OCI-LY3 (cell line): ENCODE measurements at regions not wholly inside any gene's neighbourhood (a gene's known extent, or its start where the extent isn't known, plus 50 kb on each side); places are given as distances from the start of the nearest gene placed in this dataset.

Experiments used
- EZH2phosphoT487 ChIP-seq: fragments of 200-600 bp; shearing (Covaris generic); IDR thresholded peaks from 2 replicates; pipeline ENCODE4 v1.6.1; 2018; ENCODE audit warnings: antibody characterized with exemption, mixed run types, low read depth
- TF ChIP-seq, protein P1 (sequence below): fragments of 200-600, 300-600 bp; sonication (generic); IDR thresholded peaks from 2 replicates; pipeline ENCODE4 v1.5.1; 2014; ENCODE audit warnings: antibody characterized with exemption, low read length, low read depth

DNA sequence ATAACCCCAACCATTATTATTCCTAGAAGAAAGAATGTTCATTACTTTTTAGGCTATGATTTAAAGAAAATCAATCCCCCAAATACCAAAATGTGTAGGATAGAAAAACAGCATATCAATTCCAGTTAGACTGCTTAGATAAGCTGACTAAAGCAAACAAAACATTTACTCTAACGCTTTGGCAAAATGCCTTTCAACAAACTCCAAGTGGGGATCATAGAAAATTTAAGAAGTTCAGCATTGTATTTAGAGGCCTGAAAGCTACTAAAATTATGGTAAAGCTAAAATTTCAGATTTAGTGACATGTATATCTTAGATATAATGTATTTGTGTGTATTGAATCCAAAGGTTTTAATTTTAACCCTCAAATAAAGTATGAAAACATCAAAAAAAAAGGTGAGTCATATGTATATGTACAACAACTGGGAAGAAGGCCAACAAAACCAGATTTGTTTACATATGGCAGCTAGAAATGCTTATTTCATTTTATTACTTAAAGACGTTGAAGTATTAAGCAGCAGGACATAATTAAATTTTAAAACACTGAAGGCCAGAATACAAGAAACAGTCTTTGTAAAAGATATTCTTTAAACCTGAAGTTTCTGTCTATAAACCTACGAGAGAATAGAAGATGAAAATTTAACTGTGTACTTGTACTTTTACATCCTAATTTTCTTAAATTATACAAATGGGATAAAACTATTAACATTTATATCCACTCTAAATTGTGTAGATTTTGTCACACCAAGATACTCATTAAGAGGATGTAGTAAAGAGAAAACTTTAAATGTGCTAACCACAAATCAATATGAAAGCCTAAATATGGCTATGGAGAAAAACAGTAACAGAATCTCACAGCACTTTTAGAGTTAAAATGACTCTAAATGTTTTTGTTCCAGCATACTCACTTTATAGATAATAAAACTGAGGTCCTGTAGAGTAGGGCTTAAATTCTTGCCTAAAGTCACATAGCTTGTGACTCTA lies 71.4 kb downstream of the SLC41A2 start:
- TF ChIP-seq, protein P1, sequence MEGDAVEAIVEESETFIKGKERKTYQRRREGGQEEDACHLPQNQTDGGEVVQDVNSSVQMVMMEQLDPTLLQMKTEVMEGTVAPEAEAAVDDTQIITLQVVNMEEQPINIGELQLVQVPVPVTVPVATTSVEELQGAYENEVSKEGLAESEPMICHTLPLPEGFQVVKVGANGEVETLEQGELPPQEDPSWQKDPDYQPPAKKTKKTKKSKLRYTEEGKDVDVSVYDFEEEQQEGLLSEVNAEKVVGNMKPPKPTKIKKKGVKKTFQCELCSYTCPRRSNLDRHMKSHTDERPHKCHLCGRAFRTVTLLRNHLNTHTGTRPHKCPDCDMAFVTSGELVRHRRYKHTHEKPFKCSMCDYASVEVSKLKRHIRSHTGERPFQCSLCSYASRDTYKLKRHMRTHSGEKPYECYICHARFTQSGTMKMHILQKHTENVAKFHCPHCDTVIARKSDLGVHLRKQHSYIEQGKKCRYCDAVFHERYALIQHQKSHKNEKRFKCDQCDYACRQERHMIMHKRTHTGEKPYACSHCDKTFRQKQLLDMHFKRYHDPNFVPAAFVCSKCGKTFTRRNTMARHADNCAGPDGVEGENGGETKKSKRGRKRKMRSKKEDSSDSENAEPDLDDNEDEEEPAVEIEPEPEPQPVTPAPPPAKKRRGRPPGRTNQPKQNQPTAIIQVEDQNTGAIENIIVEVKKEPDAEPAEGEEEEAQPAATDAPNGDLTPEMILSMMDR: no peak
- no peak for TF ChIP-seq EZH2phosphoT487
